Gastrocnemius medialis (tissue), 4 donors: ENCODE measurements at regions not wholly inside any gene's neighbourhood (a gene's known extent, or its start where the extent isn't known, plus 50 kb on each side); places are given as distances from the start of the nearest gene placed in this dataset.

Experiments
- CTCF ChIP-seq, 5 experiments: fragments of 450-650 bp in 3 of 5; fragments of 200-600 bp in 2 of 5; sonication (generic) in 2 of 5; IDR thresholded peaks in 4 of 5; conservative IDR thresholded peaks in 1 of 5; 1 replicate in 4 of 5; 2 replicates in 1 of 5; pipeline ENCODE4 v1.5.1; 2016 to 2019; ENCODE audit warnings: antibody characterized with exemption in 5 of 5, mild to moderate bottlenecking in 3 of 5, moderate library complexity in 3 of 5
- POLR2A ChIP-seq, 2 donors: fragments of 450-650 bp; IDR thresholded peaks; one replicate each; pipeline ENCODE4 v1.6.1; 2017; ENCODE audit warnings: antibody characterized with exemption in 2 of 2, mild to moderate bottlenecking in 2 of 2, moderate library complexity in 2 of 2

GRCh38 chr3:139838269-139838957 is 96.6 kb upstream of the CLSTN2 start:
- TF ChIP-seq CTCF (IDR thresholded peaks at IDR 0.05 in 4 of 5, conservative IDR thresholded peaks at IDR 0.05 in 1 of 5) (no peak), POLR2A (IDR thresholded peaks at IDR 0.05) (no peak)
